Ovary (tissue), 3 donors: ENCODE measurements at regions not wholly inside any gene's neighbourhood (a gene's known extent, or its start where the extent isn't known, plus 50 kb on each side); places are given as distances from the start of the nearest gene placed in this dataset.

ENCODE experiments used
- EP300 ChIP-seq: sonication (generic); formaldehyde crosslinking; IDR thresholded peaks from one replicate; pipeline ENCODE4 v1.6.1; 2017; ENCODE audit warnings: antibody characterized with exemption
- POLR2A ChIP-seq: fragments of 450-650 bp; IDR thresholded peaks from one replicate; pipeline ENCODE4 v1.6.1; 2017; ENCODE audit warnings: antibody characterized with exemption, mild to moderate bottlenecking, moderate library complexity
- TF ChIP-seq, protein P1 (sequence below), 3 donors: fragments of 450-650 bp in 2 of 3; fragments of 200-600 bp in 1 of 3; IDR thresholded peaks; one replicate each; pipeline versions ENCODE4 v1.5.1 to v1.8.0; 2016 to 2022; ENCODE audit warnings: antibody characterized with exemption in 3 of 3, mild to moderate bottlenecking in 1 of 3
- donor health status: DM: no; HTN: no; CAD: no.

DNA sequence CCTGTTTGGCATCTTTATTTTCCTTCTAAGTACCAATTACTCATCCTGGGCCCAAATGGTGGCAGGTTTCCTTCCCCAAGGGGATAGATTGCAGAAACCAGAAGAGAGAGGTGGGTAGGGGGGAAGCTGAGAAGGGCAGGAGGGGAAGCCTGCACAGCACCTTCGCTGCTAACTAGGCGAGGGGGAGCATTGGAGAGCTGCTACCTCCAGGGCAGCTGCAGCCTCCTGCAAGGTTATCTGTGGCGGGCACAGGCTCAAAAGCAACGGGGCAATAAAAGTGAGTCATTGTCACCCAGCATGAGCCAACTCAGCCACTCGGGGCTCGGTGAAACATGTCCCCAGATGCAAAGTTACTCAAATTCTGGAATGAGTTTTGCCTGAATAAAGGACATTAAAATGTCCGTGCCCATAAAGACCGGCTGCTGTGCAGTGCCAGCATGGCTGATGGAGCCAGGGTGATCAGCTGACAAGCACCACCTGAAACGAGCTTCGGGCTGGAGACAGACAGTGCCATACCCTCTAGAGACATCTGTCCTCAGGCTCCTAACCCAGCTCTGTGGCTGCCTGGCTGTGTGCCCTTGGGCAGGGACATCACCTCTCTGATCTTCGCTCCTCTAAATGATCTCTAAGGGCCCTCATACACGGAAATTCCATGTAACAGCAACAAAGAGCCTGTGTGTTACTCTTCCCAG is 68.1 kb upstream of the GRIN2A start:
- TF ChIP-seq EP300 (no peak), POLR2A (no peak)
- TF ChIP-seq, protein P1, sequence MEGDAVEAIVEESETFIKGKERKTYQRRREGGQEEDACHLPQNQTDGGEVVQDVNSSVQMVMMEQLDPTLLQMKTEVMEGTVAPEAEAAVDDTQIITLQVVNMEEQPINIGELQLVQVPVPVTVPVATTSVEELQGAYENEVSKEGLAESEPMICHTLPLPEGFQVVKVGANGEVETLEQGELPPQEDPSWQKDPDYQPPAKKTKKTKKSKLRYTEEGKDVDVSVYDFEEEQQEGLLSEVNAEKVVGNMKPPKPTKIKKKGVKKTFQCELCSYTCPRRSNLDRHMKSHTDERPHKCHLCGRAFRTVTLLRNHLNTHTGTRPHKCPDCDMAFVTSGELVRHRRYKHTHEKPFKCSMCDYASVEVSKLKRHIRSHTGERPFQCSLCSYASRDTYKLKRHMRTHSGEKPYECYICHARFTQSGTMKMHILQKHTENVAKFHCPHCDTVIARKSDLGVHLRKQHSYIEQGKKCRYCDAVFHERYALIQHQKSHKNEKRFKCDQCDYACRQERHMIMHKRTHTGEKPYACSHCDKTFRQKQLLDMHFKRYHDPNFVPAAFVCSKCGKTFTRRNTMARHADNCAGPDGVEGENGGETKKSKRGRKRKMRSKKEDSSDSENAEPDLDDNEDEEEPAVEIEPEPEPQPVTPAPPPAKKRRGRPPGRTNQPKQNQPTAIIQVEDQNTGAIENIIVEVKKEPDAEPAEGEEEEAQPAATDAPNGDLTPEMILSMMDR (IDR thresholded peaks at IDR 0.05), result no peak
